Head of caudate nucleus (tissue), 42 donors: ENCODE measurements at regions not wholly inside any gene's neighbourhood (a gene's known extent, or its start where the extent isn't known, plus 50 kb on each side); places are given as distances from the start of the nearest gene placed in this dataset.

ENCODE experiments used
- DNase-seq, 42 donors: peaks; one replicate each; pipeline versions ENCODE4 v3.0.0 to v3.0.0-alpha.2; 2020 to 2021; ENCODE audit warnings: mixed read lengths in 7 of 42
- intact Hi-C: fragments of 100-400 bp; cut with DNase I; formaldehyde crosslinking; loops from one replicate; pipeline ENCODE4 v1.15.0; 2022

DNA sequence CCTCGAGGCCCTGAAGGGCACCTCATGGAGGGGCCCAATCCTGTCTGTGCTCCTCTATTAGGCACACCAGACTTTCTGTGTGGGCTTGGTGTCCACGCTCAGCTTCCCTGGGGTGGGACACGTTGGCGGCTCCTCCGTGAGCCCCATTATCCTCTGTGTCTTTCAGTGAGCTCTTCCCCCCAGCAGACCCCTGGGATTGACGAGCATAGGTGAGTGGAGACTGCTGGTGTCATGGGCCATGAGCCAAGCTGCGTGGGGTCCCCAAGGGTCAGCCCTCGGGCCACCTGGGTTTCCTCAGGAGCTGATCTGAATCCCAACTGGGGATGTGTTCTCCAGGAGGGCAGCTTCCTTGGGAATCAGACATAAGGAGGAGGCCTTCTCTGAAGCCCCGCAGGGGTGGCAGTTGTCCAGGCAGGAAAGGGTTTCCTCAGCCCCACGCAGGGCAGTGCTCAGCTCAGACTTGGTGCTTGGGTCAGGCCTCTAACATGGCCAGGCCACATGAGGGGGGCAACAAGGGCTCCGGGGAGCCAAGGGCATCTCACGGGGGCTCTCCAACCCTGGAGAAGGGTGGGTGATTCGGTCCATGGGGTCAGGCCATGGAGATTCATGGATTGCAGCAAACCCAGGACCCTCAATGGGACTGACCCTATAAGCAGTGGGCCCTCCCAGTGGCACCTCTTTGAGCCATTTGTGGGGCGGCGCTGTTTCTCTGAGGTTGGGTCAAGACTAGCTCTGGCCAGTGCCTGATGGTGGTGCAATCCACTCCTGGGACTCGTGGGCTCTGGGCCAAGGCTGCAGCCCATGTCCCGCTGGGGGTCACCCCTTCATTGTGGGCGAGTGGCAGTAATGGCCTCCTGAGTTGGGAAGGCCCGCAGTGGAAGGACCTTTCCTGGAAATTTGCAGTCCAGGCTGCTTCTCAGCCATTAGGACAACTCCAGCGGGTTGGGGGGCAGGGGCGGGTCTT is 222.5 kb downstream of the SNRPN start:
- intact Hi-C loops: no loop called here
- peak in 28 of 42 donors; percentile 0 to 37 (median 8) for DNase-seq

DNA sequence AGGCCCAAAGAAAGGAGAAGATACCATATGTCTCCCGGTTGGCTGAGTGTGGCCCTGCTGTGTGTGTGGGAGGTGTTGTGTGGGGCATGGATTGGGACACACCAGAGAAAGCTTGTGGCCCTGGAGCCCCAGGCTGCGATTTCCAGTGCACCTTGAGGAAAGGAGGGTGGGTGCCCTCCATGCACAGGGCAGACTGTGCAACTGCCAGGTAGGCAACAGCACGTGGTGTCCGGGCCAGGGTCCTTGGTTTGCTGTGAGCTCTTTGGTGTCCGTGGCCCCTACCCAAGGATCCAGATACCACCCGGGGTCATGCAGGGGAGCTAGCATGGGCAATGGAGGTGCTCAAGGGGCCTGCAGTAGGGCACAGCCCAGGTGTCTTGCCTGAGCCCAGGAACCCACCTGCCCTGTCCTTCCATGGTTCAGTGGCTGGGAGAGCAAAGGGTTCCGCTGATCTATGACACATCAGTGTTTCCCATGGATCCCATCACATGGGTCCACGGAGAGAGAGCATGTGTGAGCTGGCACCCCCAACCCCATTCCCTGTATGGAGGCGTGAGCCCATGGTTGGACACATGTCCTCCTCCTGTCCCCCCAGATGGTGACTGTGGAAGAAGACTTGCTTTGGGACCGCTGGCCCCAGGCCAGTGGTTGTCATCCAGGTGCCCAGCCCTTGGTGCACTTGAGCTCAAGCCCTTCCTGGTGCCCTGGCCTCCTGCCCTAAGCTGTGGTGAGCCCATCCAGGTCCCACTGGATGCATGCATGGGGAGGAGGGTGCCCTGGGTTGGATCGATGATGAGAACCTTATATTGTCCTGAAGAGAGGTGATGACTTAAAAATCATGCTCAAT is 223.4 kb downstream of the SNRPN start:
- intact Hi-C loops: no loop called here
- peak in 30 of 42 donors; percentile 0 to 38 (median 10) for DNase-seq

DNA sequence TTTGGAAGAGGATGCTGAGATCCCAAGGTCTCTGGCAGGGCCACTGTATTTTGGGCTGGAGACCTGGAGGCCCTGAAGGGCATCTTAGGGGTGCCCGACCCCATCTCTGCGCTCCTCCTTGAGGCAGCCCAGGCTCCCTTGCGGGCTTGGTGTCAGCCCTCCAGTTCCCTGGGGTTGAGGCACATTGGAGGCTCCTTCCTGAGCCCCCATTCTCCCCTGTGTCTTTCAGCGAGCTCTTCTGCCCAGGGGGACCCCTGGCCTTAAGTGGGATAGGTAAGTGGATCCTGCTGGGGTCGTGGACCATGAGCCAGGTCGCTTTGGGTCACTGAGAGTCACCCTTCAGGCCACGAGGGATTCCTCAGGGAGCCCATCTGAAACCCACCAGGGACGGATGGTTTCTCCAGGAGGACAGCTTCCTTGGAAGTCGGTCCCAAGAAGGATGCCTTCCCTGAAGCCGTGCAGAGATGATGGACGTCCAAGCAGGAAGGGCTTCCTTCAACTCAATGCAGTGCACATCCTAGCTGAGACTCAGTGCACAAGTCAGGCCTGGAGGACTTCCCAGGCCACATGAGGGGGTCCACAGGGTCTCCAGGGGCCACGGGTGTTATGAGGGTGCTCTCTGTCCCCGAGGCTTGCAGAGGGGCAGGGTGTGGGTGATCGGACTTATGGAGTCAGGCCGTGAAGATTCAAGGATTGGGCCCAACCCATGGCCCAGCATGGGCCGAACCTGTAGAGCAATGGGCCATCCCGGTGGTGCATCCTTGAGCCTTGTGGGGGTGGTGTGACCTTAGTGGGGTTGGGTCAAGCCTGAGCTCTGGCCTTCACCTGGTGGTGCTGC is 224.3 kb downstream of the SNRPN start:
- DNase-seq: peak in 28 of 42 donors; percentile 0 to 39 (median 8)
- intact Hi-C loops: no loop called here

DNA sequence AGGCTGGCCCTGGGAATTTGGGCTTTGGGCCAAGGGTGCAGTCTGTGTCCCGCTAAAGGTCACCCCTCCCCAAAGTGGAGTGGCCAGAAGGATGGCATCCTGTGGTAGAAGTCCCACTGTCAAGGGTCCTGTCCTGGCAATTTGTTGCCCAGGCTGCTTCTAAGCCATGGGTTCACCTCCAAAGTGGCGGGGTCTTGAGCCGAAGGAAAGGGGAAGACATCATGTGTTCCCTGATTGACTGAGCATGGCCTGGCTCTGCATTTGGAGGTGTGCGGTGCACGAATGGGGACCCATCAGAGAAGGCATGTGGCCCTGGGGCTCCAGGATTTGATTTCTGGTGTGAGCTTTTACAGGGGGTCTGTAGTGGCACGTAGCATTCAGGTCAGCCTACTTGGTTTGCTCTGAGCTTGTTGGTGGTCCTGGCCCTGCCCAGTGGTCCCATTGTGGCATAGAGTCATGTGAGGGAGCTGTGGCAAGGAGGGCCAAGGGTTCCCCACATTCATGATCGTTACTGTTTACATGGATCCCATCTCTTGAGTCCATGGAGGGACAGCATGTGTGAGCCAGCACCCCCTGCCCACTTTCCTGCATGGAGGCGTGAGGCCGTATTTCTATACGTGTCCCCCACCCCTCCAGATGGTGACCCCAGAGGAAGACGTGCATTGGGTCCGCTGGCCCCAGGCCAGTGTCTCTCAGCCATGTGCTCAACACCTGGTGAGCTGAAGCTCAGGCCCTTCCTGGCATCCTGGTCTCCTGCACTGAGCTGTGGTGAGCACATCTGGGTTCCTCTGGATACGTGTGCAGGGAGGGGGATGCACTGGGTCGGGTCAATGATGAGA is 225.1 kb downstream of the SNRPN start:
- DNase-seq: peak in 29 of 42 donors; percentile 0 to 40 (median 8)

DNA sequence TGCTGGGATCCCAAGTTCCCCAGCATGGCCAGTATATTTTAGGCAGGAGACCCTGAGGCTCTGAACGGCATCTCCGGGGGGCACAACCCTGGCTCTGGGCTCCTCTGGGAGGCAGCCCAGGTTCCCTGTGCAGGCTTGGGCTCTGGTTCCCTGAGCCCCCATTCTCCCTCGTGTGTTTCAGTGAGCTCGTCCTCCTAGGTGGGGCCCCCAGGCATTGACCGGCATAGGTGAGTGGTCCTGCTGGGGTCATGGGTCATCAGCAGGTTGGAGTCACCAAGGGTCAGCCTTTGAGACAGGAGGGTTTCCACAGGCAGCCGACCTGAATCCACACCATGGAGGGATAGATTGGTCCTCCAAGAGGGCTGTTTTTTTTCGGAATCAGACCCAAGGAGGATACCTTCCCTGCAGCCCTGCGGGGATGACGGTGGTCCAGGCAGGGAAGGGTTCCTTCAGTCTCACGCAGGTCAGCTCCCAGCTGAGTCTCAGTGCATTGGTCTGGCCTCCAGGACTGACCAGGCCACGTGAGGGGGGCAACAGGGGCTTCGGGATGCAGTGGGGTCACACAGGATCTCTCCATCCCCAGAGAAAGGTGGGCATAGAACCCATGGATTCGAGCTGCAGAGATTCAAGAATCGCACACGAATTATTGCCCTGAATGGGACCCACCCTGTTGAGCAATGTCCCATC is 226.0 kb downstream of the SNRPN start:
- DNase-seq: peak in 25 of 42 donors; percentile 0 to 36 (median 5)
- intact Hi-C loops: no loop called here

More for the DNA sequence above, 225.1 kb downstream of the SNRPN start:
- intact Hi-C loops: no loop called here

DNA sequence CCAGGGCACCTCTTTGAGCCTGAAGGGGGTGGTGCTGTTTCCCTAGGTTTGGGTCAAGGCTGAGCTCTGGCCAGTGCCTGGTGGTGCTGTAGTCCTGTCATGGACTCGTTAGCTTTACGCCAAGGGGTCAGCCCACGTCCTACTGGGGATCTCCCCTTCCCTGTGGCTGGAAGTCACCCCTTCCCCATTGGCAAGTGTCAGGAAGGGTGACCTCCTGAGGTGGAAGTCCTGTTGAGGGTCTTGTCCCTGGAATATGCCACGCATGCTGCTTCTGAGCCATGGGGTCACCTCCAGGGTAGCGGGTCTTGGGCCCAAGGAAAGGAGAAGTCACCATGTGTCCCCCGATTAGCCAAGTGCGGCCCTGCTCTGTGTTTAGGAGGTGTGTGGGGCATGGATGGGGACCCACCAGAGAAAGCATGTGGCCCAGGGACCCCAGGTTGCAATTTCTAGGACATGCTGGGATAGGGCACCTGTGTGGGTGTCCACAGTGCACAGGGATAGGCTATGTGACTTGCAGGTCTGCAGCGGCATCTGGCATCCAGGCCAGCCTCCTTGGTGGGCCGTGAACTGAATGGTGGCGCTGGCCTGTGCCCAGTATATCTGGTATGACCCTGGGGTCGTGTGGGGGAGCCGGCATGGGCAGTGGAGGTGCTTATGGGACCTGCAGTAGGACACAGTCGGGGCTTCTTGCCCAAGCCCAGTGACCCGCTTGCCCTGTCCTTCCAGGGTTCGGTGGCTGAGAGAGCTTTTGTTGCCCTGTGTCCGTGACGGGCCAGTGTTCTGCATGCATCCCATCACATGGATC is 226.7 kb downstream of the SNRPN start:
- intact Hi-C loops: no loop called here
- peak in 29 of 42 donors; percentile 0 to 39 (median 8) for DNase-seq

DNA sequence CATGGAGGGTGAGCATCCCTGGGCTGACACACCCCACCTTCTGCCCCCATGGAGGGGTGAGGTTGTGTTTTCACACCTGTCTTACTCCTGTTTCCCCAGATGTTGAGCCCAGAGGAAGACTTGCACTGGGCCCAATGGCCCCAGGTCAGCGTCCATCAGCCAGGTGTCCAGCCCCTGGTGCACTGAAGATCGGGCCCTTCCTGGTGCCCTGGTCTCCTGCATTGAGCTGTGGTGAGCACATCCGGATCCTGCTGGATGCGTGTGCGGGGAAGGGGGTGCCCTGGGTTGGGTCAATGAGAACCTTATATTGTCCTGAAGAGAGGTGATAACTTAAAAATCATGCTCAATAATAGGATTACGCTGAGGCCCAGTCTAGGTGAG is 227.3 kb downstream of the SNRPN start:
- intact Hi-C loops: no loop called here
- DNase-seq: peak in 14 of 42 donors; percentile 1 to 20 (median 4)

DNA sequence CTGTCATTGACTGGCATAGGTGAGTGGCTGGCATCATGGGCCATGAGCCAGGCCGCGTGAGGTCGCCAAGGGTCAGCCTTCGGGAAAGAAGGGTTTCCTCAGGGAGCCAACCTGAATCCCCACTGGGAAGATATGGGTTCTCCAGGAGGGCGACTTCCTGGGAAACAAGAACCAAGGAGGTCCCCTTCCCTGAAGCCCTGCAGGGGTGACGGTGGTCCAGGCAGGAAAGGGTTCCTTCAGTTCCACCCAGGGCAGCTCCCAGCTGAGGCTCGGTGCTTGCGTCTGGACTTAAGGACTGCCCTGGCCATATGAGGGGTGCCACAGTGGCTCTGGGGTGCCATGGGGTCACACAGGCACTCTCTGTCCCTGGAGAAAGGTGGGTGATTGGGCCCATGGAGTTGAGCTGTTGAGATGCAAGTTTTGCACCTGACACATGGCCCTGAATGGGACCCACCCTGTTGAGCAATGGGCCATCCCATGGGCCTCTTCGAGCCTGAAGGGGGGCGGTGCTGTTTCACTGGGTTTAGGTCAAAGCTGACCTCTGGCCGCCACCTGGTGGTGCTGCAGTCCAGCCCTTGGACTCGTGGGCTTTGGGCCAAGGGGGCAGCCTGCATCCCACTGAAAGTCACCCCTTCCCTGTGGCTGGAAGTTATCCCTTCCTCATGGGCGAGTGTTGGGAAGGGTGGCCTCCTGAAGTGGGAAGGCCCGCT is 228.1 kb downstream of the SNRPN start:
- intact Hi-C loops: no loop called here

DNA sequence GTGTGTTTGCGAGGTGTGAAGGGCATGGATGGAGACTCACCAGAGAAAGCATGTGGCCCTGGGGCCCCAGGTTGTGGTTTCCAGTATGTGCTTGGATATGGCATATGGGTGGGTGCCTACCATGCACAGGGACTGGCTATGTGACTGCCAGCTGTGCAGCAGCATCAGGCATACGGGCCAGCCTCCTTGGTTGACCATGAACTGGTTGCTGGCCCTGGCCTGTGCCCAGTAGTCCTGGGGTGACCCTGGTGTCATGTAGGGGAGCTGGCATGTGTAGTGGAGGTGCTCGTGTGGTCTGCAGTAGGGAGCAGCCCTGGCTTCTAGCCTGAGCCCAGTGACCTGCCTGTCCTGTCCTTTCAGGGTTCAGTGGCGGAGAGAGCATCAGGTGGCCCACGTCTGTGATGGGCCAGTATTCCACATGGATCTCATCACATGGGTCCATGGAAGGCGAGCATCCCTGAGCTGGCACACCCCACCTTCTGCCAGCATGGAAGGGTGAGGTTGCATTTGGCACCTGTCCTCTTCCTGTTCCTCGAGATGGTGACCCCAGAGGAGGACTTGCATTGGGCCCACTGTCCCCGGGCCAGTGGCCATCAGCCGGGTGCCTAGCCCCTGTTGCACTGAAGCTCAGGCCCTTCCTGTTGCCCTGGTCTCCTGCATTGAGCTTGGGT is 228.9 kb downstream of the SNRPN start:
- peak in 19 of 42 donors; percentile 1 to 26 (median 7) for DNase-seq
- intact Hi-C loops: no loop called here

More for the DNA sequence above, 228.1 kb downstream of the SNRPN start:
- peak in 24 of 42 donors; percentile 1 to 41 (median 10) for DNase-seq

DNA sequence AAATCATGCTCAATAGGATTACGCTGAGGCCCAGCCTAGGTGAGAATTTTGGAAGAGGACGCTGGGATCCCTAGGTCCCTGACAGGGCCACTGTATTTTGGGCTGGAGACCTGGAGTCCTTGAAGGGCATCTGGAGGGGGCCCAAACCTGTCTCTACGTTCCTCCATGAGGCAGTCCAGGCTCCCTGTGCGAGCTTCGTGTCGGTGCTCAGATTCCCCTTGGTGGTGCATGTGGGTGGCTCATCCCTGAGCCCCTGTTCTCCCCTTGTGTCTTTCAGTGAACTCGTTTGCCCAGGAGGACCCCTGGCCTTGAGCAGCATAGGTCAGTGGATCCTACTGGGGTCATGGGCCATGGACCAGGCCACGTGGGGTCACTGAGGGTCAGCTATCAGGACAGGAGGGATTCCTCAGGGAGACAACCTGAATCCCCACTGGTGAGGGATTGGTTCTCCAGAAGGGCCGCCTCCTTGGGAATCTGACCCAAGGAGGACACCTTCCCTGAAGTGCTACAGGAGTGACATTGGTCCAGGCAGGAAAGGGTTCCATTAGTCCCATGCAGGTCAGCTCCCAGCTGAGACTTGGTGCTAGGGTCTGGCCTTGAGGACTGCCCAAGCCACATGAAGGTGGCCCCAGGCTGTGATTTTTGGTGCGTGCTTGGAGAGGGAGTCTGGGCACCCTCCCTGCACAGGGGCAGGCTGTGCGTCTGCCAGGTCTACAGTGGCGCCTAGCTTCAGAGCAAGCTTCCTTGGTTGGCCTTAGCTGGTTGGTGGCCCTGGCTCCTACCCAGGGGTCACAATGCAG is 229.8 kb downstream of the SNRPN start:
- peak in 12 of 42 donors; percentile 0 to 30 (median 8) for DNase-seq
- intact Hi-C loops: no loop called here

DNA sequence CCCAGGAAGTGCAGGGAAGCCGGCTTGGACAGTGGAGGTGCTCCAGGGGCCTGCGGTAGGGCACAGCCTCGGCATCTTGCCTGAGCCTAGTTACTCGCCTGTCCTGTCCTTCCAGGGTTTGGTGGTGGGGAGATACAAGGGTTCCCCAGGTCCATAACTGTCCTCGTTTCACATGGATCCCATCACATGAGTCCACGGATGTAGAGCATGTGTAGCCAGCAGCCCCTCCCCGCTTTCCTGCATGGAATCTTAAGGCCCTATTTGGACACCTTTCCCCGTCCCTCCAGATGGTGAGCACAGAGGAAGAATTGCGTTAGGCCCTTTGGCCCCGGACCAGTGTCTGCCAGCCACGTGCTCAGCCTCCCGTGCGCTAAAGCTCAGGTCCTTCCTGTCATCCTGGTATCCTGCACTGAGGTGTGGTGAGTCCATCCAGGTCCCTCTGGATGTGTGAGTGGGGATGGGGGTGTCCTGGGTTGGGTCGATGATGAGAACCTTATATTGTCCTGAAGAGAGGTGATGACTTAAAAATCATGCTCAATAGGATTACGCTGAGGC is 230.4 kb downstream of the SNRPN start:
- intact Hi-C loops: no loop called here
- DNase-seq: peak in 4 of 42 donors; percentile 1 to 6 (median 4)

DNA sequence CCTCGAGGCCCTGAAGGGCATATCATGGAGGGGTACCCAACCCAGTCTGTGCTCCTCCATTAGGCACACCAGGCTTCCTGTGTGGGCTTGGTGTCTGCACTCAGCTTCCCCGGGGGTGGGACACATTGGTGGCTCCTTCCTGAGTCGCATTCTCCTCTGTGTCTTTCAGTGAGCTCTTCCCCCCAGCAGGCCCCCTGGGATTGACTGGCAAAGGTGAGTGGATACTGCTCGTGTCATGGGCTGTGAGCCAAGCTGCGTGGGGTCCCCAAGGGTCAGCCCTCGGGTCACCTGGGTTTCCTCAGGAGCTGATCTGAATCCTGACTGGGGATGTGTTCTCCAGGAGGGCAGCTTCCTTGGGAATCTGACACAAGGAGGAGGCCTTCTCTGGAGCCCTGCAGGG is 231.0 kb downstream of the SNRPN start:
- DNase-seq: peak in 3 of 42 donors; percentile 0 to 2 (median 1)
- intact Hi-C loops: no loop called here

DNA sequence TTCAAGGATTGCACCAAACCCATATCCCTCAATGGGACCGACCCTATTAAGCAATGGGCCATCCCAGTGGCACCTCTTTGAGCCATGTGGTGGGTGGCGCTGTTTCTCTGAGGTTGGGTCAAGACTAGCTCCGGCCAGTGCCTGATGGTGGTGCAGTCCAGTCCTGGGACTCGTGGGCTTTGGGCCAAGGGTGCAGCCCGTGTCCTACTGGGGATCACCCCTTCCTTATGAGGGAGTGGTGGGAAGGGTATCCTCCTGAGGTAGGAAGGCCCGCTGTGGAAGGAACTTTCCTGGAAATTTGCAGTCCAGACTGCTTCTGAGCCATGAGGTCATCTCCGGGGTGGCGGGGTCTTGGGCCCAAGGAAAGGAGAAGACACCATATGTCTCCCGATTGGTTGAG is 231.6 kb downstream of the SNRPN start:
- intact Hi-C loops: no loop called here
- no peak for DNase-seq
